GM18505 (cell line): ENCODE measurements at regions not wholly inside any gene's neighbourhood (a gene's known extent, or its start where the extent isn't known, plus 50 kb on each side); places are given as distances from the start of the nearest gene placed in this dataset.

Experiments
- ATAC-seq: cut with Tn5 transposase; IDR thresholded peaks from one replicate; pipeline ENCODE4 v1.9.1; 2021; ENCODE audit not compliant: unreplicated experiment
- POLR2A ChIP-seq: IDR thresholded peaks from 4 replicates; pipeline ENCODE4 v1.6.1; 2011; ENCODE audit warnings: borderline replicate concordance; ENCODE audit not compliant: insufficient read depth, insufficient read length; ENCODE audit errors: extremely low read depth

- no peak for TF ChIP-seq POLR2A
- ATAC-seq: no peak
Measured at GRCh38 chr17:72501404-72502370, 380.9 kb downstream of the SOX9 start.

DNA sequence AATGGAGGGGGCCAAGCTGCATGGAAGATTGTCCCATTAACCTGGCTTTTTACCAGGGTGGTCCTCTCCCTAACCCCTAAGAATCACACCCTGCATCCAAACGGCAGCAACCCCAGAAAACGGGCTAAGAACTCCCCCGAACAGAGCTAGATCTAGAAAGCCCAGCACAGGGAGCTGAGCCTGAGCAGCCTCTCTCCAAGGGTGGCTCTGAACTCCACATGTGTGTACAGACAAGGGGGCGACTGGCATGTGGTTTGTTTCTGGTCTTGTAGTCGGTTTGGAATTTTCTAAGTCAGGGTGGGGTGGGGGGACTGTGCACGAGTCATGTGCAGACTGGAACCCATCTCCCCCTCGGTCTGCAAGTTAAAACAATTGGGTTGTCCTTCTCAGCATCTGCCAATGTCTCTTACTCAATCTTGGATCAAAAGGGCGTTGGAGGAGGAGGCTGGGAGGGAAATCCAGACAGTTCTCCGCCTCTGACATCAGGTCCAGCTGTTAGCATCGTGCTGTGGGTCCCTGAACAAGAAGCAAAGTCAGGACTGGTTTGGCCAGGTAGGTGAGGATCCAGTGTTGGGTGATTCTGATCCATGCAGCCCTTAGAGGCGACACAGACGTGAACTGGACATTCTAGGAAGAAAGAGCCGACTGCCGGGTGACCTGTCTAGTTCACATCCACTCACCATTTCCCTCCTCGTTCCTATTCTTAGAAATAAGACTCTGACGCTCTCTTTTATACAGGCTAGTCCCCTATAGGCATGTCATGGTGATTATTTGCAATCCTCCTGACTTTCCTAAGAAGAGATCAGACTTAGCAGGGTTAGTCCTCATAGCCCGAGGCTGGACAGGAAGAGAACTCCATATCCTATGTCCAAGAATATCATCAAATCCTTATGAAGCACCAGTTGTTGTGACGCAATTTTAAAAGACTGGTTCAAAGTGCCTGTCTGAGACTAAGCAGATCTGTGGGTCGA, 381.8 kb downstream of the SOX9 start:
- TF ChIP-seq POLR2A: no peak
- no peak for ATAC-seq

DNA sequence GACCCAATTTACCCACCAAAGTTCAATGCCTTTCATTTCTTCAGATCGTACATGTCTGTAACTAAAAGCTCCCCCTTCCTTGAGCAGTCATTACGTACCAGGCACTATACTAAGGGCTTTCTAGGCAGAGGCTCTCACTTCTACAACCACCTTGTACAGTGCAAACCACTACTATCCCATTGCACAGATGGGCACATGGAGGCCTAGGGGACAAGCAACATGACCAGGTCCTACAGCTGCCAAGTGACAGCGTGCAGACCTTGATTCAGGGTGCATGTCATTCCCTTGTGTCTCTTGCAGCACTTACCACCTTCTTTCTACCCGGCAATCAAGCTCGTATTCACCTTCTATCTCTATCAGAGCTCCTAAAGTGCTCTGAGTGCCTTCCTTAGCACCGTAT, 382.7 kb downstream of the SOX9 start:
- TF ChIP-seq POLR2A: no peak
- no peak for ATAC-seq

DNA sequence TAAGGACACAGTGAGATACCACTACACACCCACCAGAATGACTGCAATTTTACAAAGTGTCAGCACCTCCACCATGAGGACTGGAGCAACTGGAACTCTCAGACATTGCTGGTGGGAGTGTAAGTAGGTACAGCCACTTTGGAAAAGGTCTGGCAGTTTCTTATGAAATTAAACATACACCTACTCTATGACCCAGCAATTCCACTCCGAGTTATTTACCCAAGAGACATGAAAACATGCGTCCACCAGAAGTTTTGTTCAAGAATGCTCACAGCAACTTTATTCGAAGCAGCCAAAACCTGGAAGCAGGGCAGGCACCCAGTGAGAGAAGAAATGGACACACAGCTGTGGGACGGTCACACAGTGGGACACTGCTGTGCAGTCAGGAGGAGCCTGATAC, 384.0 kb downstream of the SOX9 start:
- ATAC-seq: no peak
- no peak for TF ChIP-seq POLR2A

GRCh38 chr17:72506773-72507172, 386.0 kb downstream of the SOX9 start:
- no peak for TF ChIP-seq POLR2A
- ATAC-seq: no peak

GRCh38 chr17:72507370-72507769, 386.6 kb downstream of the SOX9 start:
- no peak for TF ChIP-seq POLR2A
- no peak for ATAC-seq

DNA sequence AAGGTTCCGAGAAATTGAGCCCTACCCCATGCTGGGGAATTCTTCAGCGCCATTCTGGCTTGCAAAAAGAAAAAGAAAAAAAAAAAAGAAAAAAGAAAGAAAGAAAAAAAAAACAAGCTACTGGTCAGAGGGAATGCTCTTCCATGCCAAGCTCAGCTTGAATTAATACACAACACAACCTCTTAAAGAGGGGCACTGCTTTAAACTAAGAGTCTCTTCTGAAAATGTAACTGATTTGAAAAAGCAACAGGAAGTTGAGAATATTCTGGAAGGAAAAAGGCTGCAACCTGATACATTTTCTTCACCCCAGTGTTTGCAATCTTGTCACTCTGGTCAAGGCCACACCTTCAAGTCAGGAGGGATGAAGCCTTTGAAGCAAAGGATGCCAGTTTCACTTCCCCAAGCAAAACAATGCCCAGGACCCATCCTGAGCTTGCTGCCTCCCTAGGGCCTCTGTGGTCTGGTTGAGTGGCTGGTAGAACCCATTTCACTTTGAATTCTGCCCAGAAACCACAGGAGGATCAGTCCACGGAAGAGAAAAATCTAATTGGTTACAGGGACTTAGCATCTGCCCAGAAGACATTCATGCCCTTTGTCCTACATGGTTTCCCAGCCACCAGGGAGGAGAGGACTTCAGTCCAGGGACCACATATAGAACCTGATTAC, 389.7 kb downstream of the SOX9 start:
- no peak for TF ChIP-seq POLR2A
- peak; percentile 87 for ATAC-seq

GRCh38 chr17:72511242-72511641, 390.4 kb downstream of the SOX9 start:
- ATAC-seq: no peak
- no peak for TF ChIP-seq POLR2A

GRCh38 chr17:72511874-72512273, 391.1 kb downstream of the SOX9 start:
- no peak for TF ChIP-seq POLR2A
- no peak for ATAC-seq

DNA sequence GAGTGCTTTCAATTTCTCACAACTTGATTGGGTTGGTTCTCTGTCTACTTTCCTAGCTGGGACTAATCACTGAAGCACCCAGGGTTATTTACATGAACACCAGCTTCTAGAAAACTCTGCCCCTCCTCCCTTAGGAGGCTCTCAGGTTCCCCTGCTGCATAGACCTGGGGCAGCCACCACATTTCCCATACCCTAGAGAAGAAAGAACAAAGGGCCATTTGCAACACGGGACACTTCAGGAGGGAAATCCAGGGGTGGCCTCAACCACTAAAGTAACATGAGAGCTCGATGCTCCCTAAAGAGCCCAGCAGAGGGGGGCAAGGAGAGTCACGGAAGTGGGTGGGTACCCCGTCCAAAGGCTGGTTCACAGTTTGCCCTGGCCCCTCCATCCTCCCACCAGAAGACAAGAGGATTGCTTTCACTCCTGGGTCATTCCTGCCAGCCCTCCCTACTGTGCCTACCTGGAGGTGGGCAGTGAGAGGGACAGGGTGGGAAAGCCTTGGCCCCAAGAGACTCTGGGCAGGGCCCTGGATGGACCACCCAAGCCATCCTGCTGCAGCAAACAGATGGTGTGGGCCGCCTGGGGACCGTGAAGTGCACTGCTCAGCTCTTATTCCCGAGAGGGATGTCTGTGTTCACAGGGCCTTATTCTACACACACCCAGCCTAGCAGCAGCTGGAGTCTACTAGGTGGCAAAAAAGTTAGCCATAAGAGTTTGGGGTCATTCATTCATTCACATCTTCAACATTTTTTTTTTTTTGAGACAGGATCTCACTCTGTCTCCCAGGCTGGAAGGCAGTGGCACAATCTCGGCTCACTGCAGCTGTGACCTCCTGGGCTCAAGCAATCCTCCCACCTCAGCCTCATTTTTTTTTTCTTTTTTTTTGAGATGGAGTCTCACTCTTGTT, 392.1 kb downstream of the SOX9 start:
- no peak for TF ChIP-seq POLR2A
- no peak for ATAC-seq

DNA sequence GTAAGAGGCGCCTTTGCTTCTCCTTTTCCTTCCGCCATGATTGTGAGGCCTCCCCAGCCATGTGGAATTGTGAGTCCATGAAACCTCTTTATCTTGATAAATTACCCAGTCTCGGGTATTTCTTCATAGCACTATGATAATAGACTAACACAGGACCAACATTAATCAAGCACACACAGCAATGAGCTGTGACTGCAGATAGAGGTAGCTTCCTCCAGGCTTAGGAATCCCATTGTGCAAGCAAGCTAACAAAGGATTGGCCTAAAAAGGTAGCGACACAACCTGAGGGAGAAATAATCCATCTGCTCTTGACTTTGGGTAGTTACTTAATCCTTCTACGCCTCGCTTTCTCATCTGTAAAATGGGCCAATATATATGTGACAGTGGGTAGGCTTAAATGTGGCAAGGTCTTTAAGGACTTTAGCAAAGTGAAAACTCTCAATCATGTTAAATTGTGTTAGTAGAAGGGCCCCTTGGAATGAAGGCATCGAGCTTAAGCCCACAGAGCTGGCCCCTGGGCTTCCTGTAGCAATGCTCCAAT, 393.6 kb downstream of the SOX9 start:
- ATAC-seq: no peak
- no peak for TF ChIP-seq POLR2A

GRCh38 chr17:72514891-72515290, 394.1 kb downstream of the SOX9 start:
- no peak for ATAC-seq
- no peak for TF ChIP-seq POLR2A
